MM.1S (cell line): ENCODE measurements at regions not wholly inside any gene's neighbourhood (a gene's known extent, or its start where the extent isn't known, plus 50 kb on each side); places are given as distances from the start of the nearest gene placed in this dataset.

ENCODE experiments used
- EZH2phosphoT487 ChIP-seq: fragments of 300-600 bp; sonication (generic); IDR thresholded peaks from 2 replicates; pipeline ENCODE4 v1.6.1; 2018; ENCODE audit warnings: antibody characterized with exemption, low read length
- TF ChIP-seq, protein P1 (sequence below): fragments of 300-600 bp; sonication (generic); IDR thresholded peaks from 2 replicates; pipeline ENCODE4 v1.5.1; 2016; ENCODE audit warnings: antibody characterized with exemption, low read length, mixed read lengths

DNA sequence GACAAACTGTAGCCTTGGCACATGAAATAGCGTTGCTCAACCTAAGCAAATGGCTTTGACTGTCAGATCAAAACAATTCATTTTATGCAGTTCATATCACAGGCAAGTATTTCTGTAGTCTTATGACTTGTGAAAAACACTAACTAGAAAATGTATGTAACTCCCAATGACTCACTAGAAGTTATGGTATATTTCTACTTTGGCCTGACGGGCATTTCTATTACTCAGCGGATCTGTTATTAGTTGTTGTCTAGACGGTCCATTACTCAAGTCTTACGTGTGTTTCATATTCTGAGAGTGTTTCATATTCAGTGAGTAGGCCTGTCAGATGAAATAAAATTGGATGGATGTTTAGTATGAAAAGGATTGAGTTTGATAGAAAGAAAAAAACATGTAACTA, 880.9 kb downstream of the PRIM2 start:
- no peak for TF ChIP-seq EZH2phosphoT487
- TF ChIP-seq, protein P1, sequence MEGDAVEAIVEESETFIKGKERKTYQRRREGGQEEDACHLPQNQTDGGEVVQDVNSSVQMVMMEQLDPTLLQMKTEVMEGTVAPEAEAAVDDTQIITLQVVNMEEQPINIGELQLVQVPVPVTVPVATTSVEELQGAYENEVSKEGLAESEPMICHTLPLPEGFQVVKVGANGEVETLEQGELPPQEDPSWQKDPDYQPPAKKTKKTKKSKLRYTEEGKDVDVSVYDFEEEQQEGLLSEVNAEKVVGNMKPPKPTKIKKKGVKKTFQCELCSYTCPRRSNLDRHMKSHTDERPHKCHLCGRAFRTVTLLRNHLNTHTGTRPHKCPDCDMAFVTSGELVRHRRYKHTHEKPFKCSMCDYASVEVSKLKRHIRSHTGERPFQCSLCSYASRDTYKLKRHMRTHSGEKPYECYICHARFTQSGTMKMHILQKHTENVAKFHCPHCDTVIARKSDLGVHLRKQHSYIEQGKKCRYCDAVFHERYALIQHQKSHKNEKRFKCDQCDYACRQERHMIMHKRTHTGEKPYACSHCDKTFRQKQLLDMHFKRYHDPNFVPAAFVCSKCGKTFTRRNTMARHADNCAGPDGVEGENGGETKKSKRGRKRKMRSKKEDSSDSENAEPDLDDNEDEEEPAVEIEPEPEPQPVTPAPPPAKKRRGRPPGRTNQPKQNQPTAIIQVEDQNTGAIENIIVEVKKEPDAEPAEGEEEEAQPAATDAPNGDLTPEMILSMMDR = no peak
